ENCODE measurements at regions not wholly inside any gene's neighbourhood (a gene's known extent, or its start where the extent isn't known, plus 50 kb on each side); places are given as distances from the start of the nearest gene placed in this dataset.

DNA sequence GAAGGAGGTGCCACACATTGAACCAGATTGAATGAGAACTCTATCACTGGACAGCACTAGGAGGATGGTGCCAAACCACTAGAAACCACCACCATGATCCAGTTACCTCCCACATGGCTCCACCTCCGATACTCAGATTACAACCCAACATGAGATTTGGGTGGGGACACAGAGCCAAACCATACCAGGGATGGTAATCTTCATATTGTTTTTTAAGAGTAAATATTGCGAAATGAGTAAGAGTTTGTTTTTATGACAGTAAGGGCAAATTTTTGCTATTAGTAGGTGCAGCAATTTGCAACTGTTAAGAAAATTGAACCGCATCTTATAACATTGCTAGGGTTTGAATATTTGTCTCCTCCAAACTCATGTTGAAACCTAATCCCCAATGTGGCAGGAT, 891.5 kb downstream of the NLGN4X start:
- no peaks in the 10 kb centered on the region for H3K9me3 ChIP-seq (ENCODE audit: control insufficient read depth in 4 of 4, low read length in 3 of 4)
- no peaks in the 10 kb centered on the region for H3K27me3 ChIP-seq (ENCODE audit: control insufficient read depth in 4 of 4, insufficient read depth in 4 of 4, low read length in 3 of 4)
- no peaks in the 10 kb centered on the region for H3K4me1 ChIP-seq (ENCODE audit: control insufficient read depth in 4 of 4, insufficient read depth in 4 of 4, low read length in 3 of 4)
- no peak overlapping the region for H3K4me3 ChIP-seq (ENCODE audit: low read depth in 1 of 3, low read length in 3 of 3)
- WGBS, result 88% methylated on average over 3 of the region's 3 CpGs
- H3K36me3 ChIP-seq (ENCODE audit: control insufficient read depth in 4 of 4, insufficient read depth in 3 of 4, low read depth in 1 of 4, low read length in 3 of 4), result no peaks in the 10 kb centered on the region
- TF ChIP-seq, protein P1, sequence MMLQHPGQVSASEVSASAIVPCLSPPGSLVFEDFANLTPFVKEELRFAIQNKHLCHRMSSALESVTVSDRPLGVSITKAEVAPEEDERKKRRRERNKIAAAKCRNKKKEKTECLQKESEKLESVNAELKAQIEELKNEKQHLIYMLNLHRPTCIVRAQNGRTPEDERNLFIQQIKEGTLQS (IDR thresholded peaks at IDR 0.05), result no peak
- no peak for TF ChIP-seq GABPA (IDR thresholded peaks at IDR 0.05 in 1 of 2, conservative IDR thresholded peaks at IDR 0.05 in 1 of 2)
- TF ChIP-seq, protein P2, sequence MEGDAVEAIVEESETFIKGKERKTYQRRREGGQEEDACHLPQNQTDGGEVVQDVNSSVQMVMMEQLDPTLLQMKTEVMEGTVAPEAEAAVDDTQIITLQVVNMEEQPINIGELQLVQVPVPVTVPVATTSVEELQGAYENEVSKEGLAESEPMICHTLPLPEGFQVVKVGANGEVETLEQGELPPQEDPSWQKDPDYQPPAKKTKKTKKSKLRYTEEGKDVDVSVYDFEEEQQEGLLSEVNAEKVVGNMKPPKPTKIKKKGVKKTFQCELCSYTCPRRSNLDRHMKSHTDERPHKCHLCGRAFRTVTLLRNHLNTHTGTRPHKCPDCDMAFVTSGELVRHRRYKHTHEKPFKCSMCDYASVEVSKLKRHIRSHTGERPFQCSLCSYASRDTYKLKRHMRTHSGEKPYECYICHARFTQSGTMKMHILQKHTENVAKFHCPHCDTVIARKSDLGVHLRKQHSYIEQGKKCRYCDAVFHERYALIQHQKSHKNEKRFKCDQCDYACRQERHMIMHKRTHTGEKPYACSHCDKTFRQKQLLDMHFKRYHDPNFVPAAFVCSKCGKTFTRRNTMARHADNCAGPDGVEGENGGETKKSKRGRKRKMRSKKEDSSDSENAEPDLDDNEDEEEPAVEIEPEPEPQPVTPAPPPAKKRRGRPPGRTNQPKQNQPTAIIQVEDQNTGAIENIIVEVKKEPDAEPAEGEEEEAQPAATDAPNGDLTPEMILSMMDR (IDR thresholded peaks at IDR 0.05; ENCODE audit: low read depth, low read length, missing input control), result no peak
- no peak for TF ChIP-seq RXRA (IDR thresholded peaks at IDR 0.05)
- no peak for TF ChIP-seq HNF4A (conservative IDR thresholded peaks at IDR 0.05)
- TF ChIP-seq, protein P3, sequence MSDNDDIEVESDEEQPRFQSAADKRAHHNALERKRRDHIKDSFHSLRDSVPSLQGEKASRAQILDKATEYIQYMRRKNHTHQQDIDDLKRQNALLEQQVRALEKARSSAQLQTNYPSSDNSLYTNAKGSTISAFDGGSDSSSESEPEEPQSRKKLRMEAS (IDR thresholded peaks at IDR 0.05), result no peak
- no peak for TF ChIP-seq RAD21 (IDR thresholded peaks at IDR 0.05)
- TF ChIP-seq FOXA1 (IDR thresholded peaks at IDR 0.05), result no peak
- TF ChIP-seq JUND (IDR thresholded peaks at IDR 0.05), result no peak
- TF ChIP-seq SP1 (IDR thresholded peaks at IDR 0.05), result no peak
- no peak for TF ChIP-seq YY1 (IDR thresholded peaks at IDR 0.05)
- TF ChIP-seq, protein P4, sequence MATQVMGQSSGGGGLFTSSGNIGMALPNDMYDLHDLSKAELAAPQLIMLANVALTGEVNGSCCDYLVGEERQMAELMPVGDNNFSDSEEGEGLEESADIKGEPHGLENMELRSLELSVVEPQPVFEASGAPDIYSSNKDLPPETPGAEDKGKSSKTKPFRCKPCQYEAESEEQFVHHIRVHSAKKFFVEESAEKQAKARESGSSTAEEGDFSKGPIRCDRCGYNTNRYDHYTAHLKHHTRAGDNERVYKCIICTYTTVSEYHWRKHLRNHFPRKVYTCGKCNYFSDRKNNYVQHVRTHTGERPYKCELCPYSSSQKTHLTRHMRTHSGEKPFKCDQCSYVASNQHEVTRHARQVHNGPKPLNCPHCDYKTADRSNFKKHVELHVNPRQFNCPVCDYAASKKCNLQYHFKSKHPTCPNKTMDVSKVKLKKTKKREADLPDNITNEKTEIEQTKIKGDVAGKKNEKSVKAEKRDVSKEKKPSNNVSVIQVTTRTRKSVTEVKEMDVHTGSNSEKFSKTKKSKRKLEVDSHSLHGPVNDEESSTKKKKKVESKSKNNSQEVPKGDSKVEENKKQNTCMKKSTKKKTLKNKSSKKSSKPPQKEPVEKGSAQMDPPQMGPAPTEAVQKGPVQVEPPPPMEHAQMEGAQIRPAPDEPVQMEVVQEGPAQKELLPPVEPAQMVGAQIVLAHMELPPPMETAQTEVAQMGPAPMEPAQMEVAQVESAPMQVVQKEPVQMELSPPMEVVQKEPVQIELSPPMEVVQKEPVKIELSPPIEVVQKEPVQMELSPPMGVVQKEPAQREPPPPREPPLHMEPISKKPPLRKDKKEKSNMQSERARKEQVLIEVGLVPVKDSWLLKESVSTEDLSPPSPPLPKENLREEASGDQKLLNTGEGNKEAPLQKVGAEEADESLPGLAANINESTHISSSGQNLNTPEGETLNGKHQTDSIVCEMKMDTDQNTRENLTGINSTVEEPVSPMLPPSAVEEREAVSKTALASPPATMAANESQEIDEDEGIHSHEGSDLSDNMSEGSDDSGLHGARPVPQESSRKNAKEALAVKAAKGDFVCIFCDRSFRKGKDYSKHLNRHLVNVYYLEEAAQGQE (IDR thresholded peaks at IDR 0.05), result no peak
- TF ChIP-seq FOXA2 (IDR thresholded peaks at IDR 0.05), result no peak
- TF ChIP-seq EGR1 (IDR thresholded peaks at IDR 0.05; ENCODE audit: low read depth in 2 of 2), result no peak
- TF ChIP-seq HNF4G (IDR thresholded peaks at IDR 0.05), result no peak
- TF ChIP-seq, protein P5, sequence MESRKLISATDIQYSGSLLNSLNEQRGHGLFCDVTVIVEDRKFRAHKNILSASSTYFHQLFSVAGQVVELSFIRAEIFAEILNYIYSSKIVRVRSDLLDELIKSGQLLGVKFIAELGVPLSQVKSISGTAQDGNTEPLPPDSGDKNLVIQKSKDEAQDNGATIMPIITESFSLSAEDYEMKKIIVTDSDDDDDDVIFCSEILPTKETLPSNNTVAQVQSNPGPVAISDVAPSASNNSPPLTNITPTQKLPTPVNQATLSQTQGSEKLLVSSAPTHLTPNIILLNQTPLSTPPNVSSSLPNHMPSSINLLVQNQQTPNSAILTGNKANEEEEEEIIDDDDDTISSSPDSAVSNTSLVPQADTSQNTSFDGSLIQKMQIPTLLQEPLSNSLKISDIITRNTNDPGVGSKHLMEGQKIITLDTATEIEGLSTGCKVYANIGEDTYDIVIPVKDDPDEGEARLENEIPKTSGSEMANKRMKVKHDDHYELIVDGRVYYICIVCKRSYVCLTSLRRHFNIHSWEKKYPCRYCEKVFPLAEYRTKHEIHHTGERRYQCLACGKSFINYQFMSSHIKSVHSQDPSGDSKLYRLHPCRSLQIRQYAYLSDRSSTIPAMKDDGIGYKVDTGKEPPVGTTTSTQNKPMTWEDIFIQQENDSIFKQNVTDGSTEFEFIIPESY (IDR thresholded peaks at IDR 0.05), result no peak
- TF ChIP-seq TAF1 (conservative IDR thresholded peaks at IDR 0.05), result no peak
- H3K9ac ChIP-seq (ENCODE audit: low read depth in 1 of 2, low read length in 2 of 2), result no peak overlapping the region
- no peak overlapping the region for H3K27ac ChIP-seq (ENCODE audit: low read depth in 1 of 2, low read length in 2 of 2)
- no peak for DNase-seq (ENCODE audit: low spot score)

GRCh38 chrX:5324546-5324945, 904.1 kb downstream of the NLGN4X start:
- Histone ChIP-seq H3K4me3 (ENCODE audit: low read depth in 1 of 3, low read length in 3 of 3) (no peak overlapping the region), H3K27me3 (ENCODE audit: control insufficient read depth in 4 of 4, insufficient read depth in 4 of 4, low read length in 3 of 4) (no peaks in the 10 kb centered on the region), H3K4me1 (ENCODE audit: control insufficient read depth in 4 of 4, insufficient read depth in 4 of 4, low read length in 3 of 4) (no peaks in the 10 kb centered on the region), H3K27ac (ENCODE audit: low read depth in 1 of 2, low read length in 2 of 2) (no peak overlapping the region), H3K9ac (ENCODE audit: low read depth in 1 of 2, low read length in 2 of 2) (no peak overlapping the region), H3K9me3 (ENCODE audit: control insufficient read depth in 4 of 4, low read length in 3 of 4) (peaks cover 0 to 1% (median 0%) of the 10 kb centered on the region in 4 donors), H3K36me3 (ENCODE audit: control insufficient read depth in 4 of 4, insufficient read depth in 3 of 4, low read depth in 1 of 4, low read length in 3 of 4) (no peaks in the 10 kb centered on the region)
- TF ChIP-seq TAF1 (conservative IDR thresholded peaks at IDR 0.05), result no peak
- TF ChIP-seq, protein P5 (IDR thresholded peaks at IDR 0.05), result no peak
- no peak for DNase-seq (ENCODE audit: low spot score)
- WGBS, result 44% methylated on average over 1 of the region's 1 CpG

Measured in liver (tissue), 8 donors.